Peyer's patch (tissue), 4 donors: ENCODE measurements at regions not wholly inside any gene's neighbourhood (a gene's known extent, or its start where the extent isn't known, plus 50 kb on each side); places are given as distances from the start of the nearest gene placed in this dataset.

Experiments used
- DNase-seq, 3 donors: peaks; one replicate each; pipeline ENCODE4 v3.0.0-alpha.2; 2017 to 2019
- H3K27ac ChIP-seq, 4 donors: fragments of 200-600 bp; sonication (generic); one replicate each; pipeline ENCODE4 v1.5.1; 2016 to 2019
- H3K27me3 ChIP-seq, 2 donors: fragments of 200-600 bp; sonication (generic); one replicate each; pipeline ENCODE4 v1.5.1; 2019
- H3K36me3 ChIP-seq, 3 donors: fragments of 200-600 bp; sonication (generic); one replicate each; pipeline ENCODE4 v1.5.1; 2016 to 2019
- H3K4me1 ChIP-seq, 4 donors: fragments of 200-600 bp; sonication (generic); one replicate each; pipeline ENCODE4 v1.5.1; 2016 to 2019
- H3K4me3 ChIP-seq, 4 donors: fragments of 200-600 bp; sonication (generic); 1 replicate in 3 of 4; 2 replicates in 1 of 4; pipeline ENCODE4 v1.5.1; 2016 to 2019; ENCODE audit warnings: mild to moderate bottlenecking in 1 of 4
- H3K9me3 ChIP-seq, 4 donors: fragments of 200-600 bp; sonication (generic); one replicate each; pipeline ENCODE4 v1.5.1; 2016 to 2019; ENCODE audit warnings: mild to moderate bottlenecking in 1 of 4
- POLR2A ChIP-seq, 2 donors: fragments of 450-650 bp; IDR thresholded peaks; one replicate each; pipeline ENCODE4 v1.5.1; 2017; ENCODE audit warnings: antibody characterized with exemption in 2 of 2, mild to moderate bottlenecking in 2 of 2, moderate library complexity in 2 of 2
- TF ChIP-seq, protein P1 (sequence below), 6 experiments: fragments of 450-650 bp in 4 of 6; fragments of 200-600 bp in 2 of 6; sonication (generic) in 1 of 6; IDR thresholded peaks; one replicate each; pipeline ENCODE4 v1.5.1; 2017 to 2019; ENCODE audit warnings: antibody characterized with exemption in 6 of 6, mild to moderate bottlenecking in 3 of 6, moderate library complexity in 1 of 6

DNA sequence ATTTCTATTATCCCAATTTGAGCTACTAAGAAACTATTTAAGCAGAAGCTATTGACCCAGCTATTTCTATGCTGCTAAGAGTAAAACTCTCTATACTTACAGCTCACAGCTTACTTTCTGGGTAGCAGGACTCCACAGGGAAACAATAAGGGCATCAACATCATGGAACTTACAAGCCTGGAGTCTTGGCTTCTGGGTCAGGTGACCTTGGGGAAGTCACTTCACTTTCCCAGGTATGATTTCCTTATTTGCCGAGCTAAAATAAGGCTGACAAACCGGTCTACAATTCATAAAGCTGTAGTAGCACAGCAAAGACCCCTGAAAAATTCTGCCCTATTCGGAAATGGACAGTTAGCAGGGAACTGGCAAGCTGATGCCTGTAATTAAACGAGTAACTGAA, 278.3 kb upstream of the NR2F2 start:
- H3K4me1 ChIP-seq: peaks cover 0 to 14% (median 0%) of the 10 kb centered on the region in 4 donors
- H3K36me3 ChIP-seq: no peaks in the 10 kb centered on the region

DNA sequence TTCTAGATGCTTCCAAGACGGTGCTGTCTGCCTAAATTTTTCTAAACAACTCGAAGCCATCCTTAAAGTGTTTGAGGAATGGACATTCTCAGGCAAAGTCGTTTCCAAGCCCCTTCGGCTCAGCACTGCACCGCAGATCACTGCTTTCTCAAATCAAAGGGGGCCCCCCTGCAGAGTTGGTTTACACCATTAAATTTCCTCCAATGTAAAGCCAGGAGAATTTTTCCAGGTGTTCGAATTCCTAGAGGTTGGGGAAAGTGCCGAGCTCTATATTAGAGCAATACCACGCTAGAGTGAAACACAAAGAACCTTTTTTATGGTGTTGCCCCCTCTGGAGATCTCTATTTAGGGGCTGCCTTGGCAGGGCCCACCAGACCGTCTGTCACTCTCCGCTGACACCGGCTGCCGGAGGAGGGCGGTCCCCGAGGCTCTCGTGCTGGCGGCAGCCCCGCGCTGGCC, 277.9 kb upstream of the NR2F2 start:
- Histone ChIP-seq H3K9me3 (no peaks in the 10 kb centered on the region), H3K4me3 (peak overlapping the region in 2 of 4 donors; percentile 39 to 52), H3K27ac (no peak overlapping the region), H3K27me3 (no peaks in the 10 kb centered on the region), H3K36me3 (no peaks in the 10 kb centered on the region), H3K4me1 (peaks cover 0 to 14% (median 0%) of the 10 kb centered on the region in 4 donors)
- no peak for DNase-seq
- TF ChIP-seq, protein P1, sequence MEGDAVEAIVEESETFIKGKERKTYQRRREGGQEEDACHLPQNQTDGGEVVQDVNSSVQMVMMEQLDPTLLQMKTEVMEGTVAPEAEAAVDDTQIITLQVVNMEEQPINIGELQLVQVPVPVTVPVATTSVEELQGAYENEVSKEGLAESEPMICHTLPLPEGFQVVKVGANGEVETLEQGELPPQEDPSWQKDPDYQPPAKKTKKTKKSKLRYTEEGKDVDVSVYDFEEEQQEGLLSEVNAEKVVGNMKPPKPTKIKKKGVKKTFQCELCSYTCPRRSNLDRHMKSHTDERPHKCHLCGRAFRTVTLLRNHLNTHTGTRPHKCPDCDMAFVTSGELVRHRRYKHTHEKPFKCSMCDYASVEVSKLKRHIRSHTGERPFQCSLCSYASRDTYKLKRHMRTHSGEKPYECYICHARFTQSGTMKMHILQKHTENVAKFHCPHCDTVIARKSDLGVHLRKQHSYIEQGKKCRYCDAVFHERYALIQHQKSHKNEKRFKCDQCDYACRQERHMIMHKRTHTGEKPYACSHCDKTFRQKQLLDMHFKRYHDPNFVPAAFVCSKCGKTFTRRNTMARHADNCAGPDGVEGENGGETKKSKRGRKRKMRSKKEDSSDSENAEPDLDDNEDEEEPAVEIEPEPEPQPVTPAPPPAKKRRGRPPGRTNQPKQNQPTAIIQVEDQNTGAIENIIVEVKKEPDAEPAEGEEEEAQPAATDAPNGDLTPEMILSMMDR (IDR thresholded peaks at IDR 0.05): no peak
- TF ChIP-seq POLR2A (IDR thresholded peaks at IDR 0.05): no peak

More for the DNA sequence above, 278.3 kb upstream of the NR2F2 start:
- TF ChIP-seq POLR2A (IDR thresholded peaks at IDR 0.05): no peak
- TF ChIP-seq, protein P1 (IDR thresholded peaks at IDR 0.05): no peak
- DNase-seq: no peak
- H3K4me3 ChIP-seq: no peak overlapping the region
- H3K27me3 ChIP-seq: no peaks in the 10 kb centered on the region
- H3K9me3 ChIP-seq: no peaks in the 10 kb centered on the region
- no peak overlapping the region for H3K27ac ChIP-seq

DNA sequence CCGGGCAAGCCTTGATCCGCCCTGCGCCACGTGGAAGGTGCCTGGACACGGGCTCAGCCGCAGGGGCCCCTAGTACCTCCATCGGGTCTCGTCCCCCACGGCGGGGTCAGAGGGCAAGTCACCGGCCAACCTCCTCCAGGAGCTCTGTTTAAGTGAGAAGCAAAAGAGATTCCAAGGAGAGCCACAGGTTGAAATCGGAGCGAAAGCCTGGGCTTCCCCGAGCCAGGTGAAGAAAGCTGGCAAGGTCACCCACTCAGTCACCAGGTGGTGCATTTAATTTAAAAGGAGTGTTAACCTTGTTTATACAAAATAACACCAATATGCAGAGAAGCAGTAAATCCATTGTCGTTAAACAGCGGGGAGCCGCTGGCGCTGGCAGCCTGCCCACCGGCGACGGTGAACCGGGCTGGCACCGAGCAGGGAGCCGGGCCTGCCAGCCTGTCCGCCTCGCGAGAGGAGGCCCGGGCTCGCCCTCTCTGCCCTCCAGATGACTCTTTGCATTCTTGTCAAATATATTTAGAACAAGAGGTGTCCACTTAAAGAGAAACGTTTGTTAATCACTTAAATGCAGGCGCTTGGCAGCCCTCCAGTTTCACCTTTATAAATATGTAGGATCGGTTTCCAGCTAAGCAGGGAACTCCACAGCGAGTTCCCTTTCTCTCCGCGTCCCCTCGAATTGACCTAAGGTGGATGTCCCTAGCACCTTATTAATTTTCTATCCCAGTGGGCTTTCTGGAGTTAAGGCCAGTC, 277.3 kb upstream of the NR2F2 start:
- Histone ChIP-seq H3K27me3 (no peaks in the 10 kb centered on the region), H3K27ac (no peak overlapping the region), H3K36me3 (no peaks in the 10 kb centered on the region), H3K9me3 (no peaks in the 10 kb centered on the region), H3K4me1 (peaks cover 0 to 14% (median 0%) of the 10 kb centered on the region in 4 donors), H3K4me3 (peak overlapping the region in 2 of 4 donors; percentile 39 to 52)
- TF ChIP-seq, protein P1 (IDR thresholded peaks at IDR 0.05): no peak
- TF ChIP-seq POLR2A (IDR thresholded peaks at IDR 0.05): no peak
- peak in 1 of 3 donors; percentile 51 for DNase-seq

DNA sequence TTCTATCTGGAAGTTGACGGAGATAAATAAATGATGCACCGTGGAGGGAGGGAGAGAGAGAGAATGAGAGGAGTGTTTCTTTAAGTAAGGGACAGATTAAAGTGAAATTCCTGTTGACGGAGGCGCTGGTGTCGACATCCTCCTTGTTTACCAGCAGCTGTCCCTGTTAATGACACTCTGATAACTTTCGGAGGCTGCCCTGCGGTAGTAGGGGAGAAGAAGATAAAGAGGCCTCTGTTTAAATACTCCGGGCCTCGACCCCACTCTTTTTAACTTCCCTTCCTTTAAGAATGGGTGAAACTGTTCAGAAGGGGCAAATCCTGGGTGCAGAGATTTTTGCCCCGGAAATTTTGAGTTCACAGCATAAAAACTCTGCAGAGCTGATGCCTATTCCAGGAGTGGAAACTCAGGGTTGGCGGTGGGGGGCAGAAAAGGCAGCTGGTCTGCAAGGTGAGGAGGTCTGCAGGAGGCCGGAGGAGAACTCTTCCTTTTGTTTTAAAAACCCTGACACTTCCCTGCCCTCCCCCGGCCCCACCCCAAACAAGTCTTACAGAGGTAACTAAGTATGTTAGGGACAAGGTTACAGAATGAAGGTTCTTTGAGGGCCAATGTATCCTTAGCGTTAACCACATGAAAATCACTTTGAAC, 276.6 kb upstream of the NR2F2 start:
- Histone ChIP-seq H3K4me3 (peak overlapping the region in 2 of 4 donors; percentile 39 to 52), H3K27me3 (no peaks in the 10 kb centered on the region), H3K9me3 (no peaks in the 10 kb centered on the region), H3K4me1 (peaks cover 0 to 14% (median 0%) of the 10 kb centered on the region in 4 donors), H3K27ac (no peak overlapping the region), H3K36me3 (no peaks in the 10 kb centered on the region)
- TF ChIP-seq POLR2A (IDR thresholded peaks at IDR 0.05): no peak
- TF ChIP-seq, protein P1 (IDR thresholded peaks at IDR 0.05): no peak
- DNase-seq: no peak

DNA sequence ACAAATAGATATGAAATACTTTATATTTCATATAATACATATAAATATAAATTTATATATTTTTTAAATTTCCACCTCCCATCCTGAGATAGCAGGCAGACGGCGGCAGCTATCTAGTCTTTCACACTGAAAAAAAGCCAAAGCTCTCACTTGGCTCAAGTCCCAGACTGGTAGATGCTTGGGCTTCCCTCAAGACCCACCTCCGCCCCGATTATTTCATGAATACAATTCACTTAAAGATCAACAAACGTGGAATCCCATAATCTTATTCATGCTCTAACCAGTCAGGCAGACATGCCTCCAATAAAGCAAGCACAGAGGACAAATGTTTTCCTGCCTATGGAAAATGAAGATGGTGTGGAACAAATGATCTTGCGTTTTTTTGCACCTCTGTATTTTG, 275.9 kb upstream of the NR2F2 start:
- Histone ChIP-seq H3K27ac (no peak overlapping the region), H3K9me3 (no peaks in the 10 kb centered on the region), H3K36me3 (no peaks in the 10 kb centered on the region), H3K4me3 (no peak overlapping the region), H3K4me1 (peaks cover 0 to 14% (median 0%) of the 10 kb centered on the region in 4 donors), H3K27me3 (no peaks in the 10 kb centered on the region)
- TF ChIP-seq, protein P1 (IDR thresholded peaks at IDR 0.05): no peak
- no peak for TF ChIP-seq POLR2A (IDR thresholded peaks at IDR 0.05)
- DNase-seq: no peak
